Urinary bladder (tissue), 3 donors: ENCODE measurements at regions not wholly inside any gene's neighbourhood (a gene's known extent, or its start where the extent isn't known, plus 50 kb on each side); places are given as distances from the start of the nearest gene placed in this dataset.

Experiments
- DNase-seq: peaks from one replicate; pipeline ENCODE4 v3.0.0-alpha.2; 2015; ENCODE audit errors: extremely low spot score
- H3K27ac ChIP-seq: one replicate; pipeline ENCODE4 v1.5.1; 2013; ENCODE audit warnings: low read depth, mild to moderate bottlenecking, moderate library complexity
- H3K36me3 ChIP-seq: one replicate; pipeline ENCODE4 v1.6.1; 2013; ENCODE audit warnings: mild to moderate bottlenecking, moderate library complexity; ENCODE audit not compliant: insufficient read depth
- H3K4me1 ChIP-seq: one replicate; pipeline ENCODE4 v1.6.1; 2013; ENCODE audit warnings: mild to moderate bottlenecking, moderate library complexity; ENCODE audit not compliant: insufficient read depth
- H3K4me3 ChIP-seq: one replicate; pipeline ENCODE4 v1.5.1; 2013; ENCODE audit warnings: low read depth, low read length
- WGBS: extraction: QIAGEN DNeasy Blood & Tissue Kit; methylation state at CpG from one replicate; pipeline ENCODE4 v1.1.7; 2013; 5-methylcytosine and 5-hydroxymethylcytosine counted together
- donor health status: healthy with polysubstance abuse.
- donor health status: healthy.

- DNase-seq, result no peak
- Histone ChIP-seq H3K27ac (no peak overlapping the region), H3K4me3 (no peak overlapping the region), H3K36me3 (no peaks in the 10 kb centered on the region), H3K4me1 (no peaks in the 10 kb centered on the region)
- WGBS, result 74% methylated on average over 4 of the region's 4 CpGs
These were observed 66.7 kb downstream of the BARHL2 start for GRCh38 chr1:90650401-90650800.

GRCh38 chr1:90640325-90640724 lies 76.8 kb downstream of the BARHL2 start:
- no peak overlapping the region for H3K4me3 ChIP-seq
- WGBS, result 69% methylated on average over 4 of the region's 4 CpGs
- H3K27ac ChIP-seq, result no peak overlapping the region
- DNase-seq, result no peak
- H3K36me3 ChIP-seq, result no peaks in the 10 kb centered on the region
- no peaks in the 10 kb centered on the region for H3K4me1 ChIP-seq

GRCh38 chr1:90622666-90623065 lies 94.4 kb downstream of the BARHL2 start:
- no peaks in the 10 kb centered on the region for H3K36me3 ChIP-seq
- 74% methylated on average over 5 of the region's 5 CpGs for WGBS
- no peaks in the 10 kb centered on the region for H3K4me1 ChIP-seq
- no peak for DNase-seq
- no peak overlapping the region for H3K27ac ChIP-seq
- no peak overlapping the region for H3K4me3 ChIP-seq

GRCh38 chr1:90621986-90622385 lies 95.1 kb downstream of the BARHL2 start:
- H3K27ac ChIP-seq, result no peak overlapping the region
- WGBS, result 81% methylated on average over 3 of the region's 3 CpGs
- no peak overlapping the region for H3K4me3 ChIP-seq
- no peaks in the 10 kb centered on the region for H3K36me3 ChIP-seq
- no peak for DNase-seq
- H3K4me1 ChIP-seq, result no peaks in the 10 kb centered on the region

DNA sequence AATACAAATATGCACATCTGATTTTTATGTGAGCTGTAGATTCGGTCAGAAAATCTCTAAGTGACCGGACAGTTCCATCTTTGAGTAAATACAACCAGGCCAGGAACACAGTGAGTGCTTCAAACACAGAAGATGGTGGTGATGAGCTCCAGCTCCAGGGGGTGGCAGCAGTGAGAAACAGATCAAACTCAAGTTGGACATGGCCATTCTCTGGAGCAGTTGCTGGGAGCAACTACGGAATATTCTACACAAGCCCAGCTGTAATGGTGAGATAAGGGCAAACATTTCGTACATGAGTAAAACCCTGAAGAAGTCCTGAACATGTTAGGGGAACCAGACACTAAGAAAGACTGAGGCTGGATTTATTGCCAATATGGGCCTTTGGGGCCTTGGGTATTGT lies 100.7 kb downstream of the BARHL2 start:
- H3K4me3 ChIP-seq, result no peak overlapping the region
- no peak overlapping the region for H3K27ac ChIP-seq
- 73% methylated on average over 4 of the region's 4 CpGs for WGBS
- H3K4me1 ChIP-seq, result peaks cover 2% of the 10 kb centered on the region
- no peak for DNase-seq
- no peaks in the 10 kb centered on the region for H3K36me3 ChIP-seq

DNA sequence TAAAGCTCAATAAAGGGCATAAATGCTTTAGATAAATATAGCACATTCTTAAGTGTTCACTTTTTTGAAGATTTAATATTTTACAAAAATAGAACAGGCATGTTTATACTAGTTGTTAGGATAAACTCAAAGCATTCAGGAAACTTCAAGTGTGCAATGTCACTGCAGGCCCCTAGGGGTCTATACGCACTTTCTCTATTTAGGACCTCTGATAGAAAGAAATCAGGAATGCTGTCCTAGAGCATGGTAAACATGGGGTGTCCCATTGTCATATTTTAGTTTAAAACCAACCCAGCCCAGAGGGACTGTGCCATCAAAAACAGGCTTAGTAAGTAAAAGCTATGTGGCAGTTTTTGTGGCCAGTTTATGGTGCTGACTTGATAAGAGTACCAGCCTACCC lies 102.2 kb downstream of the BARHL2 start:
- H3K4me1 ChIP-seq, result peaks cover 2% of the 10 kb centered on the region
- no peak overlapping the region for H3K27ac ChIP-seq
- WGBS, result 60% methylated on average over 1 of the region's 1 CpG
- no peak for DNase-seq
- no peak overlapping the region for H3K4me3 ChIP-seq
- H3K36me3 ChIP-seq, result no peaks in the 10 kb centered on the region

- H3K27ac ChIP-seq, result no peak overlapping the region
- no peak for DNase-seq
- H3K4me3 ChIP-seq, result no peak overlapping the region
- H3K36me3 ChIP-seq, result no peaks in the 10 kb centered on the region
- WGBS, result 44% methylated on average over 5 of the region's 5 CpGs
- peaks cover 2% of the 10 kb centered on the region for H3K4me1 ChIP-seq
These were observed 103.7 kb downstream of the BARHL2 start for GRCh38 chr1:90613371-90613770.

GRCh38 chr1:90612033-90612432 lies 105.1 kb downstream of the BARHL2 start:
- WGBS, result 88% methylated on average over 2 of the region's 2 CpGs
- Histone ChIP-seq H3K4me3 (no peak overlapping the region), H3K27ac (no peak overlapping the region), H3K4me1 (peaks cover 2% of the 10 kb centered on the region), H3K36me3 (no peaks in the 10 kb centered on the region)
- no peak for DNase-seq

GRCh38 chr1:90607736-90608135 lies 109.4 kb downstream of the BARHL2 start:
- Histone ChIP-seq H3K4me1 (no peaks in the 10 kb centered on the region), H3K4me3 (no peak overlapping the region), H3K27ac (no peak overlapping the region), H3K36me3 (no peaks in the 10 kb centered on the region)
- WGBS, result 84% methylated on average over 4 of the region's 4 CpGs
- DNase-seq, result no peak

DNA sequence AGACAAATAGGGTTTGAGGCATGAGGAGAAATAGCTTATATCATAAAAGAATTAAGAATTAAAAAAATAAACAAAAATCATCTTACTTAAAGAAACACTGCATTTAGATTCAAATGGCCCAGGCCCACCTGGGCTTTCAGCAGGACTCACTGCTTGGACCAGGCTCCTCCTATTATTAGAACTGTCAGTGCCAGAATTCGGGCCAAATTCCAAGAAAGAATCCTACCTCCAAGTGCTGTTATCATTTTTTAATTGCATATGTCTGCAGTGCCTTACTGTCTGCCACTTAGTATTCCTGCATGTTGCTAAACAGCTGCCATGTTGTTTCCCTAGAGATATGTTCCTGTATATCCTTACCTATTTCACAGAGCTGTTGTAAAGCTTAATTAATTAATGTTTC lies 112.0 kb downstream of the BARHL2 start:
- no peak for DNase-seq
- WGBS, result 58% methylated on average over 1 of the region's 1 CpG
- no peak overlapping the region for H3K27ac ChIP-seq
- H3K4me3 ChIP-seq, result no peak overlapping the region
- H3K36me3 ChIP-seq, result no peaks in the 10 kb centered on the region
- no peaks in the 10 kb centered on the region for H3K4me1 ChIP-seq

GRCh38 chr1:90593312-90593711 lies 123.8 kb downstream of the BARHL2 start:
- H3K4me3 ChIP-seq, result no peak overlapping the region
- no peaks in the 10 kb centered on the region for H3K36me3 ChIP-seq
- no peak overlapping the region for H3K27ac ChIP-seq
- no peak for DNase-seq
- H3K4me1 ChIP-seq, result no peaks in the 10 kb centered on the region

GRCh38 chr1:90591970-90592356 lies 125.1 kb downstream of the BARHL2 start:
- Histone ChIP-seq H3K27ac (no peak overlapping the region), H3K36me3 (no peaks in the 10 kb centered on the region), H3K4me3 (no peak overlapping the region), H3K4me1 (no peaks in the 10 kb centered on the region)
- DNase-seq, result no peak
- WGBS, result 68% methylated on average over 10 of the region's 10 CpGs

GRCh38 chr1:90591355-90591969 lies 125.6 kb downstream of the BARHL2 start:
- 72% methylated on average over 8 of the region's 8 CpGs for WGBS
- Histone ChIP-seq H3K36me3 (no peaks in the 10 kb centered on the region), H3K4me3 (no peak overlapping the region), H3K4me1 (no peaks in the 10 kb centered on the region), H3K27ac (no peak overlapping the region)
- no peak for DNase-seq

- Histone ChIP-seq H3K27ac (no peak overlapping the region), H3K36me3 (no peaks in the 10 kb centered on the region), H3K4me3 (no peak overlapping the region), H3K4me1 (no peaks in the 10 kb centered on the region)
- 51% methylated on average over 3 of the region's 3 CpGs for WGBS
- DNase-seq, result no peak
These were observed 136.9 kb downstream of the BARHL2 start for GRCh38 chr1:90580176-90580575.

DNA sequence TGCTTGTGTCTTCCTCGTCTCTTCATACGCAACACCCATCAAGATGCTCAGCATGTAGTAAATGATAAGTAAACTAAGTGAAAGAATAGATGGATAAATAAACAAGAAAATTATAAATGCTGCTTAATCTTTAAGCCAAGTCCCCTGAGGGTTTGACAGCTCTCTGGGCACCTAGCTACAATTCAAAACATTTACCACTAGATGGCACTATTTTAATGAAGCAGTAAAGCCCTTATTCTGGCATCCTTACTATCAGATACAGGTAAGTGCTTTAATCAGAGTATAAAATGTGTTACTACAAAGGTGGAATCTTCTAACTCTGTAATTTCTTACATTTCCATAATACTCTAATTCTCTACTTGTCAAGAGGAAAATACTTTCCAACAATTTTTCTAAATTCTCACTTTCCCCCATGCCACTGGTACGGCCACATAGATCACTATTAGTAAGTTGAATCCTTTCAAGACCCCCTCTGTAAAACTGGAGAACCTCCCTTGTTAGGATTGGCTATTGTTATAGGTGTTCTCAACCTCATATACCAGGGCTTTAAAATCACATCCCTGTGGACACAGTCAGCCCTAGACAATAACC lies 137.8 kb downstream of the BARHL2 start:
- Histone ChIP-seq H3K4me1 (no peaks in the 10 kb centered on the region), H3K4me3 (no peak overlapping the region), H3K36me3 (no peaks in the 10 kb centered on the region), H3K27ac (no peak overlapping the region)
- WGBS, result 51% methylated on average over 3 of the region's 3 CpGs
- no peak for DNase-seq
